Endothelial cell of umbilical vein (primary cell): ENCODE measurements at regions not wholly inside any gene's neighbourhood (a gene's known extent, or its start where the extent isn't known, plus 50 kb on each side); places are given as distances from the start of the nearest gene placed in this dataset.

ENCODE experiments used
- BruUV-seq: library from RNA; stranded (reverse); fragments of 400-500 nt; replicated peaks from 2 replicates; lab custom pipeline; 2021; lab: Mats Ljungman, UMichigan
- CTCF ChIA-PET: fragments of 300-600, 350-600 bp; sonication (Branson Sonifier 250); formaldehyde crosslinking; loops from one replicate; lab custom pipeline; 2021; ENCODE audit warnings: antibody characterized with exemption, inconsistent platforms; lab: Charles Lee
- POLR2A ChIA-PET: fragments of 300-600, 350-600 bp; sonication (Branson Sonifier 250); formaldehyde crosslinking; loops from one replicate; lab custom pipeline; 2021; ENCODE audit warnings: antibody characterized with exemption, inconsistent platforms; lab: Charles Lee
- DNase-seq: peaks from one replicate; pipeline ENCODE4 v3.0.0-alpha.2; 2011; ENCODE audit warnings: low read depth, low spot score
- FAIRE-seq: peaks from 2 replicates; lab custom pipeline; 2011; peaks lifted over from hg19 to GRCh38; lab: Jason Lieb, UNC
- H2AFZ ChIP-seq: 2 replicates; pipeline ENCODE4 v1.6.0; 2012; ENCODE audit warnings: low read depth, low read length, control low read depth, inconsistent platforms
- H3K27ac ChIP-seq: 2 replicates; pipeline ENCODE4 v1.5.1; 2011; ENCODE audit warnings: low read depth, mild to moderate bottlenecking, control low read depth, low read length, moderate library complexity; ENCODE audit not compliant: insufficient read depth
- H3K27me3 ChIP-seq, 2 experiments: 2 replicates each; pipeline versions ENCODE4 v1.6.0 to v1.6.1; 2011; ENCODE audit warnings: low read length in 2 of 2, mixed read lengths in 1 of 2; ENCODE audit not compliant: control insufficient read depth in 2 of 2, insufficient read depth in 2 of 2
- H3K36me3 ChIP-seq, 2 experiments: 2 replicates in 1 of 2; 3 replicates in 1 of 2; pipeline ENCODE4 v1.5.1; 2011; ENCODE audit warnings: low read length in 2 of 2, mild to moderate bottlenecking in 1 of 2, moderate library complexity in 1 of 2; ENCODE audit not compliant: control insufficient read depth in 2 of 2, insufficient read depth in 2 of 2; ENCODE audit errors: extremely low read depth in 1 of 2
- H3K4me1 ChIP-seq: 3 replicates; pipeline ENCODE4 v1.5.1; 2011; ENCODE audit warnings: mild to moderate bottlenecking, low read length; ENCODE audit not compliant: control insufficient read depth, insufficient read depth; ENCODE audit errors: extremely low read depth
- H3K4me2 ChIP-seq: 2 replicates; pipeline ENCODE4 v1.6.1; 2011; ENCODE audit warnings: low read length, control low read depth, mixed read lengths; ENCODE audit not compliant: insufficient read depth
- H3K4me3 ChIP-seq, 3 experiments: fragments of 200-600 bp in 1 of 3; sonication (generic), shearing (Covaris generic) in 1 of 3; replicated peaks in 1 of 3; 2 replicates each; pipeline ENCODE4 v1.5.1; 2011 to 2016; ENCODE audit warnings: control low read depth in 3 of 3, low read length in 3 of 3, mild to moderate bottlenecking in 2 of 3, inconsistent platforms in 1 of 3, low read depth in 1 of 3, moderate library complexity in 1 of 3; ENCODE audit not compliant: insufficient read depth in 1 of 3
- H3K79me2 ChIP-seq: 2 replicates; pipeline ENCODE4 v1.6.0; 2012; ENCODE audit warnings: low read length, inconsistent platforms; ENCODE audit not compliant: control insufficient read depth, insufficient read depth
- H3K9ac ChIP-seq: replicated peaks from 2 replicates; pipeline ENCODE3; 2011; ENCODE audit warnings: low read length, control low read depth; ENCODE audit not compliant: insufficient read depth; ENCODE audit errors: extremely low read depth
- H3K9me1 ChIP-seq: replicated peaks from 3 replicates; pipeline ENCODE4 v1.6.0; 2011; ENCODE audit warnings: mild to moderate bottlenecking, low read length; ENCODE audit not compliant: control insufficient read depth, insufficient read depth; ENCODE audit errors: extremely low read depth
- H3K9me3 ChIP-seq: replicated peaks from 2 replicates; pipeline ENCODE4 v1.5.1; 2012; ENCODE audit warnings: low read length, inconsistent platforms; ENCODE audit not compliant: control insufficient read depth, insufficient read depth
- H4K20me1 ChIP-seq: replicated peaks from 2 replicates; pipeline ENCODE3; 2011; ENCODE audit warnings: mild to moderate bottlenecking, low read length; ENCODE audit not compliant: control insufficient read depth, insufficient read depth; ENCODE audit errors: extremely low read depth
- CTCF ChIP-seq, 2 donors: IDR thresholded peaks; 1 replicate in 1 of 2; 2 replicates in 1 of 2; pipeline ENCODE4 v1.5.1; 2011; ENCODE audit warnings: low read length in 2 of 2, mild to moderate bottlenecking in 2 of 2, moderate library complexity in 2 of 2, control low read depth in 1 of 2, inconsistent platforms in 1 of 2, low read depth in 1 of 2; ENCODE audit not compliant: insufficient read depth in 1 of 2; ENCODE audit errors: extremely low read depth in 1 of 2
- EZH2 ChIP-seq: IDR thresholded peaks from 2 replicates; pipeline ENCODE4 v1.6.1; 2012; ENCODE audit warnings: borderline replicate concordance, low read depth, mild to moderate bottlenecking, moderate library complexity, low read length, inconsistent platforms; ENCODE audit not compliant: severe bottlenecking
- FOS ChIP-seq: IDR thresholded peaks from 2 replicates; pipeline ENCODE4 v1.6.1; 2011; ENCODE audit warnings: mild to moderate bottlenecking, low read length, moderate library complexity, borderline replicate concordance; ENCODE audit not compliant: insufficient read depth
- GATA2 ChIP-seq: IDR thresholded peaks from 2 replicates; pipeline ENCODE4 v1.7.0; 2011; ENCODE audit warnings: low read depth, mild to moderate bottlenecking, moderate library complexity, mixed read lengths, low read length; ENCODE audit not compliant: insufficient read length, insufficient read depth
- JUN ChIP-seq: IDR thresholded peaks from 2 replicates; pipeline ENCODE4 v1.6.1; 2011; ENCODE audit warnings: borderline replicate concordance, low read depth; ENCODE audit not compliant: insufficient read length, insufficient read depth
- MAX ChIP-seq: IDR thresholded peaks from 2 replicates; pipeline ENCODE4 v1.6.1; 2011; ENCODE audit not compliant: insufficient read depth, insufficient read length
- MYC ChIP-seq: IDR thresholded peaks from one replicate; pipeline ENCODE4 v1.6.1; 2011; ENCODE audit warnings: mild to moderate bottlenecking, low read depth, low read length
- POLR2A ChIP-seq: IDR thresholded peaks from 2 replicates; pipeline ENCODE4 v1.6.1; 2012; ENCODE audit warnings: low read depth, mild to moderate bottlenecking, control low read depth, low read length
- POLR2AphosphoS5 ChIP-seq: IDR thresholded peaks from 2 replicates; pipeline ENCODE4 v1.6.1; 2012; ENCODE audit warnings: low read depth, mild to moderate bottlenecking, control low read depth, low read length, moderate library complexity; ENCODE audit not compliant: insufficient read depth
- dilution Hi-C: fragments of 300-500 bp; cut with MboI; formaldehyde crosslinking; loops from one replicate; pipeline ENCODE4 v1.15.0; 2019; ENCODE audit warnings: low sequenced_read_pairs; ENCODE audit not compliant: extremely low pct_ligation_motif_present
- intact Hi-C: fragments of 100-400 bp; cut with micrococcal nuclease; formaldehyde crosslinking; loops from one replicate; pipeline ENCODE4 v1.10.0; 2022

GRCh38 chr9:99411479-99412115, 189.5 kb downstream of the SEC61B start:
- intact Hi-C loops, result no loop called here
- H3K4me3 ChIP-seq, result no peak overlapping the region
- ChIA-PET POLR2A (no interaction called here), CTCF (interaction anchor here (1.2 kb wide), 2 partner anchors 8 to 112 kb away, joined by 3 to 5 read pairs; no protein-coding TSS in a partner anchor)
- no peak overlapping the region for H2AFZ ChIP-seq
- no peak overlapping the region for H3K9ac ChIP-seq
- H3K9me3 ChIP-seq, result no peaks in the 10 kb centered on the region
- TF ChIP-seq POLR2A (no peak), EZH2 (no peak), CTCF (IDR thresholded peaks at IDR 0.05; ENCODE audit: extremely low read depth in 1 of 2, insufficient read depth in 1 of 2, low read depth in 1 of 2, low read length in 2 of 2) (no peak), JUN (no peak), GATA2 (no peak), POLR2AphosphoS5 (no peak), MAX (no peak), FOS (no peak), MYC (no peak)
- peaks cover 9% of the 10 kb centered on the region for H3K4me1 ChIP-seq
- no peaks in the 10 kb centered on the region for H3K27me3 ChIP-seq
- H3K36me3 ChIP-seq, result no peaks in the 10 kb centered on the region
- H3K79me2 ChIP-seq, result no peaks in the 10 kb centered on the region
- FAIRE-seq, result no peak
- dilution Hi-C loops, result no loop called here
- no peak overlapping the region for H3K27ac ChIP-seq
- no TSS peak for BruUV-seq
- no peaks in the 10 kb centered on the region for H4K20me1 ChIP-seq
- no peaks in the 10 kb centered on the region for H3K9me1 ChIP-seq
- no peak for DNase-seq
- no peak overlapping the region for H3K4me2 ChIP-seq
